ENCODE measurements at regions not wholly inside any gene's neighbourhood (a gene's known extent, or its start where the extent isn't known, plus 50 kb on each side); places are given as distances from the start of the nearest gene placed in this dataset.

DNA sequence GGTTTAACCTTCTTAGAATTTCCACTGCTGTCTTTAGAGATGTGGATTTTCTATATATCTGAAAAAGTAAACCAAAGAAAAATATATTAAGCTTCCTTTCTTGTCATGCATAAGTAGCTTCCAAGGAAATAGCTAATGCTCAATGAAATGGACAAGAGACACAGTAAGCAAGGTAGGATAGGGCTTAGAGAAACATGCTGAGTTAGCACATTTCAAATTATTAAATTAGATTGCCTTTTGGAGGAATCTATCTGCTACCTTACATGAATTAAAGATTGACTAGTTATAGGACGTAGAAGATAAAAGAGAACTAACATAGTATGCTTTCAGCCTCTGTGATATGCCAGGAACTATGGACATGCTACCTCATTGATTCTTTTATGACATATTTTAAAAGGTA, 824.6 kb downstream of the TUSC7 start (continued):
- no peak for TF ChIP-seq MYC (IDR thresholded peaks at IDR 0.05; ENCODE audit: low read depth, low read length)
- no peak for TF ChIP-seq MYC (CRISPR knock-in tag; IDR thresholded peaks at IDR 0.05; ENCODE audit: borderline replicate concordance, low read depth)
- no peak for TF ChIP-seq CXXC5 (CRISPR knock-in tag; IDR thresholded peaks at IDR 0.05)
- no peak for TF ChIP-seq ELF1 (tag; IDR thresholded peaks at IDR 0.05)
- peak; percentile 65 for TF ChIP-seq MAFG (tag; conservative IDR thresholded peaks at IDR 0.05)
- no peak for TF ChIP-seq RAD21 (CRISPR knock-in tag; conservative IDR thresholded peaks at IDR 0.05 in 1 of 2, IDR thresholded peaks at IDR 0.05 in 1 of 2)
- TF ChIP-seq MECOM (CRISPR knock-in tag; IDR thresholded peaks at IDR 0.05), result no peak
- no peak for TF ChIP-seq NR3C1 (CRISPR knock-in tag; IDR thresholded peaks at IDR 0.05)
- TF ChIP-seq PTBP1 (IDR thresholded peaks at IDR 0.05; ENCODE audit: low read depth, low read length), result no peak
- no peak for TF ChIP-seq ZNF830 (CRISPR knock-in tag; IDR thresholded peaks at IDR 0.05)
- TF ChIP-seq, protein P1, sequence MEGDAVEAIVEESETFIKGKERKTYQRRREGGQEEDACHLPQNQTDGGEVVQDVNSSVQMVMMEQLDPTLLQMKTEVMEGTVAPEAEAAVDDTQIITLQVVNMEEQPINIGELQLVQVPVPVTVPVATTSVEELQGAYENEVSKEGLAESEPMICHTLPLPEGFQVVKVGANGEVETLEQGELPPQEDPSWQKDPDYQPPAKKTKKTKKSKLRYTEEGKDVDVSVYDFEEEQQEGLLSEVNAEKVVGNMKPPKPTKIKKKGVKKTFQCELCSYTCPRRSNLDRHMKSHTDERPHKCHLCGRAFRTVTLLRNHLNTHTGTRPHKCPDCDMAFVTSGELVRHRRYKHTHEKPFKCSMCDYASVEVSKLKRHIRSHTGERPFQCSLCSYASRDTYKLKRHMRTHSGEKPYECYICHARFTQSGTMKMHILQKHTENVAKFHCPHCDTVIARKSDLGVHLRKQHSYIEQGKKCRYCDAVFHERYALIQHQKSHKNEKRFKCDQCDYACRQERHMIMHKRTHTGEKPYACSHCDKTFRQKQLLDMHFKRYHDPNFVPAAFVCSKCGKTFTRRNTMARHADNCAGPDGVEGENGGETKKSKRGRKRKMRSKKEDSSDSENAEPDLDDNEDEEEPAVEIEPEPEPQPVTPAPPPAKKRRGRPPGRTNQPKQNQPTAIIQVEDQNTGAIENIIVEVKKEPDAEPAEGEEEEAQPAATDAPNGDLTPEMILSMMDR (IDR thresholded peaks at IDR 0.05 in 2 of 3, conservative IDR thresholded peaks at IDR 0.05 in 1 of 3; ENCODE audit: insufficient read depth in 2 of 3, low read depth in 1 of 3, low read length in 3 of 3), result no peak
- TF ChIP-seq HMG20A (CRISPR knock-in tag; conservative IDR thresholded peaks at IDR 0.05), result no peak

DNA sequence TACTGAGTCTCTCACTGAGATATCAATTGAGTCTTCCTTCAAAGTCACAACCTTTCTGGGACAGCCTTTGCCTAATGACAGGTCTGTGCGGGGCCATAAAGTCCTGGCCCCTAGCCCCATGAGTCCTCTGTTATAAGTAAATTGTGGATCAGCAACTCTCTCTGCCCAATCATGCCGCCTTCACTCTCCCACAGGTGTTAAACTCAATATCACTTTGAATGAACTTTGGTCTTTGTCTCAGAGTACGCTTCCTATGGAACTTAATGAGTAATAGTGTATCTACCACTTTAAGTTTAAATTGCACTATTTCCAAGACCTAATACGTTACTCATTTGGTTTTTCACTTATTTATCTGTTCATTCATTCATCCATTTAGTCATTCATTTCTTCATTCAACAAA, 826.4 kb downstream of the TUSC7 start:
- BruUV-seq (replicated peaks), result no TSS peak
- TF ChIP-seq CAMTA2 (CRISPR knock-in tag; conservative IDR thresholded peaks at IDR 0.05) (no peak), ZFP1 (CRISPR knock-in tag; IDR thresholded peaks at IDR 0.05) (no peak), ILK (tag; IDR thresholded peaks at IDR 0.05; ENCODE audit: borderline replicate concordance, low read depth) (no peak), MEF2D (tag; conservative IDR thresholded peaks at IDR 0.05; ENCODE audit: low read depth) (no peak)

More for the DNA sequence above, 826.4 kb downstream of the TUSC7 start:
- no peaks in the 10 kb centered on the region for H3K79me2 ChIP-seq (ENCODE audit: control insufficient read depth, insufficient read depth, low read length)
- no peaks in the 10 kb centered on the region for H3K27me3 ChIP-seq (ENCODE audit: control insufficient read depth in 2 of 2, insufficient read depth in 2 of 2, low read length in 2 of 2)
- H3K9me3 ChIP-seq (replicated peaks; ENCODE audit: control insufficient read depth, insufficient read depth, low read depth, low read length), result no peaks in the 10 kb centered on the region
- no peaks in the 10 kb centered on the region for H4K20me1 ChIP-seq (replicated peaks; ENCODE audit: control insufficient read depth, insufficient read depth, low read length)
- CTCF ChIA-PET (ENCODE audit: low intra/inter-chr PET ratio), result no interaction called here
- no peaks in the 10 kb centered on the region for H3K36me3 ChIP-seq (ENCODE audit: control insufficient read depth, insufficient read depth, low read length)
- intact Hi-C loops (cut with micrococcal nuclease), result no loop called here
- no peak for FAIRE-seq
- no peak overlapping the region for H3K27ac ChIP-seq (ENCODE audit: extremely low read depth, low read depth, low read length)
- H3K4me2 ChIP-seq (ENCODE audit: insufficient read depth, low read length), result no peak overlapping the region
- H3K9ac ChIP-seq (ENCODE audit: insufficient read depth in 1 of 2, low read depth in 2 of 2, low read length in 2 of 2), result no peak overlapping the region
- in situ Hi-C loops (cut with MboI), result no loop called here
- no peak for DNase-seq (ENCODE audit: extremely low read depth in 1 of 4, low spot score in 3 of 4)
- H2AFZ ChIP-seq (ENCODE audit: low read depth, low read length), result no peak overlapping the region
- H3K9me1 ChIP-seq (ENCODE audit: control insufficient read depth, insufficient read depth, low read length), result no peaks in the 10 kb centered on the region
- POLR2A ChIA-PET, result no interaction called here
- no peak for ATAC-seq
- H3K4me1 ChIP-seq (replicated peaks in 1 of 2; ENCODE audit: control insufficient read depth in 2 of 2, insufficient read depth in 2 of 2, low read length in 2 of 2), result no peaks in the 10 kb centered on the region
- H3K4me3 ChIP-seq, result no peak overlapping the region
- WGBS (ENCODE audit: insufficient coverage, low coverage, missing lambda C conversion rate), result 14% methylated on average over 4 of the region's 4 CpGs

All from K562 (cell line).